ENCODE measurements at regions not wholly inside any gene's neighbourhood (a gene's known extent, or its start where the extent isn't known, plus 50 kb on each side); places are given as distances from the start of the nearest gene placed in this dataset.

DNA sequence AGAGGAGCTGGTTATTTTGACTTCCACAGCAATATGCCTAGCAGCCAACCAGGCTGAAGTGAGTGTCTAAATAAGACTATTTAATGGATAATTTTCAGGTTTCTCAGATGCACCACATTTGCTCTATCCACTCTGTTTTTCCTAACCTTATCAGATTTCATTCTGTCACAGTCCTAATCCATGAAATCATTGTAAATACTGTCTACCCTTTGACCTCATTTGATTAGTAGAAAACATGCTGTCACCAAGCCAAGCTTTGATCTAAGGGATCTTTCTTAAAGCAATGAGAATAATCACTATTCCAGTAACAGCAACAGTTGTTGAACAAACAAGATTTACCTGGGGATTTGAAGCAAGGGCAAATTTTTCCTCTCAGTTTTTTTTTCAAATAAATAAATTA, 595.6 kb downstream of the LTN1 start:
- H3K79me1 ChIP-seq (replicated peaks; ENCODE audit: low read length, poor library complexity, severe bottlenecking): no peaks in the 10 kb centered on the region
- no peak overlapping the region for H3K4me2 ChIP-seq (ENCODE audit: low read length, poor library complexity, severe bottlenecking)
- H3K4me1 ChIP-seq (ENCODE audit: control insufficient read depth, insufficient read depth, low read depth, low read length): no peaks in the 10 kb centered on the region
- H4K8ac ChIP-seq (ENCODE audit: low read length): no peak overlapping the region
- no peaks in the 10 kb centered on the region for H3K27me3 ChIP-seq (ENCODE audit: control insufficient read depth in 1 of 2, insufficient read depth in 1 of 2, low read length in 2 of 2)
- no peak overlapping the region for H2BK15ac ChIP-seq (ENCODE audit: low read depth, poor library complexity, severe bottlenecking)
- no peak overlapping the region for H3K14ac ChIP-seq (ENCODE audit: low read length in 2 of 2)
- no peak overlapping the region for H2BK5ac ChIP-seq (ENCODE audit: low read depth, low read length, poor library complexity, severe bottlenecking)
- no peak for DNase-seq
- H3K27ac ChIP-seq (ENCODE audit: low read length, poor library complexity, severe bottlenecking): no peak overlapping the region
- H2BK12ac ChIP-seq (ENCODE audit: low read length in 2 of 2): no peak overlapping the region
- H3K18ac ChIP-seq (ENCODE audit: low read depth in 1 of 2, low read length in 2 of 2): no peak overlapping the region
- H3K4me3 ChIP-seq (ENCODE audit: insufficient read depth in 1 of 2, low read depth in 1 of 2, low read length in 2 of 2): no peak overlapping the region
- no peaks in the 10 kb centered on the region for H3K9me3 ChIP-seq (ENCODE audit: control insufficient read depth, low read length)
- no peak overlapping the region for H2AK5ac ChIP-seq (ENCODE audit: low read length, severe bottlenecking)
- no peak overlapping the region for H2BK120ac ChIP-seq (ENCODE audit: low read depth, low read length)
- no peak overlapping the region for H3K23ac ChIP-seq (ENCODE audit: low read length in 2 of 2)
- no peak overlapping the region for H3K4ac ChIP-seq (ENCODE audit: low read depth in 1 of 2, low read length in 2 of 2)
- no peaks in the 10 kb centered on the region for H3K36me3 ChIP-seq (ENCODE audit: control insufficient read depth in 1 of 2, insufficient read depth in 2 of 2, low read depth in 1 of 2, low read length in 2 of 2)
- no peak overlapping the region for H4K91ac ChIP-seq (ENCODE audit: low read length)
- H2AFZ ChIP-seq (ENCODE audit: low read depth, low read length): no peak overlapping the region
- H3K9ac ChIP-seq (ENCODE audit: low read length): no peak overlapping the region

DNA sequence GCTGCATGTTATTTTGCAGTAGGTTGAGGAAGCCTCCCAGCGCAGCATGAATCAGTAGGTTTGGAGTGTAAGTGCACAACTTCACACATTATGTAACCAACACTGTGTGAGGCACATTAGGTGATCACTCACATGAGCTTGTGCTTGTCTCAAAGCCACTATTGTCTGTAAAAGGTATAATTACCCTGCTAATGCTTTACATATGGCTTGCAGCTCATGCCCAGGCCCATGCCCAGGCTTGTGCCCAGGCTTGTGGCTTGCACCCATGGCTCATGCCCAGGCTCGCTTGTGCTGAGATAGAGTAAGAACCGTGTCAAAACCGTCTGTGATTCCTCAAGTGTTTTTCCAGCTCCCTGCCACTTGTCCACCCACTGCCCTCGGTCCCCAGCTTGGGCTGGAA, 596.3 kb downstream of the LTN1 start:
- Histone ChIP-seq H3K4me2 (ENCODE audit: low read length, poor library complexity, severe bottlenecking) (no peak overlapping the region), H2BK12ac (ENCODE audit: low read length in 2 of 2) (no peak overlapping the region), H3K27me3 (ENCODE audit: control insufficient read depth in 1 of 2, insufficient read depth in 1 of 2, low read length in 2 of 2) (no peaks in the 10 kb centered on the region), H3K27ac (ENCODE audit: low read length, poor library complexity, severe bottlenecking) (no peak overlapping the region), H4K91ac (ENCODE audit: low read length) (no peak overlapping the region), H3K36me3 (ENCODE audit: control insufficient read depth in 1 of 2, insufficient read depth in 2 of 2, low read depth in 1 of 2, low read length in 2 of 2) (no peaks in the 10 kb centered on the region), H3K9me3 (ENCODE audit: control insufficient read depth, low read length) (no peaks in the 10 kb centered on the region), H4K8ac (ENCODE audit: low read length) (no peak overlapping the region), H3K18ac (ENCODE audit: low read depth in 1 of 2, low read length in 2 of 2) (no peak overlapping the region), H2BK5ac (ENCODE audit: low read depth, low read length, poor library complexity, severe bottlenecking) (no peak overlapping the region), H3K4me3 (ENCODE audit: insufficient read depth in 1 of 2, low read depth in 1 of 2, low read length in 2 of 2) (no peak overlapping the region), H3K23ac (ENCODE audit: low read length in 2 of 2) (no peak overlapping the region), H3K79me1 (replicated peaks; ENCODE audit: low read length, poor library complexity, severe bottlenecking) (no peaks in the 10 kb centered on the region), H3K9ac (ENCODE audit: low read length) (no peak overlapping the region), H2BK15ac (ENCODE audit: low read depth, poor library complexity, severe bottlenecking) (no peak overlapping the region), H2BK120ac (ENCODE audit: low read depth, low read length) (no peak overlapping the region), H3K4ac (ENCODE audit: low read depth in 1 of 2, low read length in 2 of 2) (no peak overlapping the region), H2AK5ac (ENCODE audit: low read length, severe bottlenecking) (no peak overlapping the region), H2AFZ (ENCODE audit: low read depth, low read length) (no peak overlapping the region), H3K4me1 (ENCODE audit: control insufficient read depth, insufficient read depth, low read depth, low read length) (no peaks in the 10 kb centered on the region), H3K14ac (ENCODE audit: low read length in 2 of 2) (no peak overlapping the region)
- no peak for DNase-seq
- 83% methylated on average over 3 of the region's 5 CpGs for WGBS

DNA sequence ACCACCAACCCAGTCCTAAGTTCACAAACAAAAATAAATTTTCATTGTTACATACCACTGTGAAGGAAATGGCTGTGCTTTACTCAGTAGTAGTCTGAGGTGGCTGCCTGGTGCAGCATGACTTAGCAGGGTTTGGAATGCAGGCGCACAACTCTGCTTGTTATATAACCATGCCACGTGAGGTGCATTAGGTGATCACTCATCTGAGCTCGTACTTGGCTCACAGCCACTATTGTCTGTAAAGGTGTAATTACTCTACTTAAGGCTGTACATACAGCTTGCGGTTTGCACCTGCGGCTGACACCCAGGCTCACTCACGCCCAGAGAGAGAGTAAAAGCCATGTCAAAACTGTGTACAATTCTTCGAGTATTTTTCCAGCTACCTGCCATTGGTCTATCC, 599.4 kb downstream of the LTN1 start:
- Histone ChIP-seq H2AFZ (ENCODE audit: low read depth, low read length) (no peak overlapping the region), H2BK5ac (ENCODE audit: low read depth, low read length, poor library complexity, severe bottlenecking) (no peak overlapping the region), H2AK5ac (ENCODE audit: low read length, severe bottlenecking) (no peak overlapping the region), H3K4me3 (ENCODE audit: insufficient read depth in 1 of 2, low read depth in 1 of 2, low read length in 2 of 2) (no peak overlapping the region), H3K27ac (ENCODE audit: low read length, poor library complexity, severe bottlenecking) (no peak overlapping the region), H3K36me3 (ENCODE audit: control insufficient read depth in 1 of 2, insufficient read depth in 2 of 2, low read depth in 1 of 2, low read length in 2 of 2) (no peaks in the 10 kb centered on the region), H3K9me3 (ENCODE audit: control insufficient read depth, low read length) (no peaks in the 10 kb centered on the region), H3K23ac (ENCODE audit: low read length in 2 of 2) (no peak overlapping the region), H3K4ac (ENCODE audit: low read depth in 1 of 2, low read length in 2 of 2) (no peak overlapping the region), H3K27me3 (ENCODE audit: control insufficient read depth in 1 of 2, insufficient read depth in 1 of 2, low read length in 2 of 2) (no peaks in the 10 kb centered on the region), H3K9ac (ENCODE audit: low read length) (no peak overlapping the region), H2BK15ac (ENCODE audit: low read depth, poor library complexity, severe bottlenecking) (no peak overlapping the region), H3K14ac (ENCODE audit: low read length in 2 of 2) (no peak overlapping the region), H3K18ac (ENCODE audit: low read depth in 1 of 2, low read length in 2 of 2) (no peak overlapping the region), H2BK12ac (ENCODE audit: low read length in 2 of 2) (no peak overlapping the region), H4K8ac (ENCODE audit: low read length) (no peak overlapping the region), H3K4me2 (ENCODE audit: low read length, poor library complexity, severe bottlenecking) (no peak overlapping the region), H2BK120ac (ENCODE audit: low read depth, low read length) (no peak overlapping the region), H4K91ac (ENCODE audit: low read length) (no peak overlapping the region), H3K79me1 (replicated peaks; ENCODE audit: low read length, poor library complexity, severe bottlenecking) (no peaks in the 10 kb centered on the region), H3K4me1 (ENCODE audit: control insufficient read depth, insufficient read depth, low read depth, low read length) (no peaks in the 10 kb centered on the region)
- no peak for DNase-seq
- WGBS: 93% methylated on average over 7 of the region's 7 CpGs

DNA sequence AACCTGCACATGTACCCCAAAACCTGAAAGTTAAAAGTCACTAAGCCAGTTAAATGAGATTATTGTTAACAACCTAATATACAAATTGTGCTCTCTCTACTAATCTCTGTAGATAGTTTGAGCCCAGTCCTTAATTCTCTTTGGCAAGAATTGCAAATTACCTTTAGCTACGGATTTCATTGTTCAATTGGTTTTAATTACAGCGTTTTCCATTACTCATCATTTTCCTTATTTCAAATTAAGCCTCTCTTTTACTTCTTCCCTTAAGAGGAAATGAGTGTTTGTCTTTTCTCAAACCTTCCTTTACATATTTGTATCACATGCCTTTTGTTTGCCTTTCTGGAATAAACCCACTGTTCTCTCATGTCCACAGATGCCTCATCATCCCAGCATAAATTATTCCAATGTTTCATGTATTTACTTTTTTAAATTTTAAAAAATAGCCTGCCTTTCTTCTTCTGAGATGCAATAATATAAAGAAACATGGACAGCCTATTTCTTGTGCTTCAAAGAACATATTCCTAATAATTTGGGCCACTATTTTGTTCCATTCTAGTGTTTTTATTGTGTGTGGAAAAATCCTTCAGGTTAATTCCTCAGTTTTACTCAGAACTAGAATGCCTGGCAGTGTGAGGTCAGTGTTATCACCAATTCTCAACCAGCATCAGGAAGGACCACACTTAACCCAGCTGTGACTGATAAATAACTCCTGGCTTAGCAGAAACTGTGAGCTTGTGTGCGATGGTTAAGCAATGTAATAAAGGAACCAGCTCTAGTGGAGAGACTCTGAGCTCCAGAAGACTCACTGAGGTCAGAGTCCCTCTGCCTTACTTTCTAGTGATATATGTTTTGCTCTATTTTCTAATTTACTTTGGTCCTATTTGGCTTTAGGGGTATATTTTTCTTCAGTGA, 600.5 kb downstream of the LTN1 start:
- no peak overlapping the region for H4K8ac ChIP-seq (ENCODE audit: low read length)
- no peak overlapping the region for H3K23ac ChIP-seq (ENCODE audit: low read length in 2 of 2)
- no peak overlapping the region for H3K18ac ChIP-seq (ENCODE audit: low read depth in 1 of 2, low read length in 2 of 2)
- H3K14ac ChIP-seq (ENCODE audit: low read length in 2 of 2): no peak overlapping the region
- no peak overlapping the region for H2BK5ac ChIP-seq (ENCODE audit: low read depth, low read length, poor library complexity, severe bottlenecking)
- no peak overlapping the region for H3K4me2 ChIP-seq (ENCODE audit: low read length, poor library complexity, severe bottlenecking)
- no peaks in the 10 kb centered on the region for H3K79me1 ChIP-seq (replicated peaks; ENCODE audit: low read length, poor library complexity, severe bottlenecking)
- 89% methylated on average over 3 of the region's 3 CpGs for WGBS
- no peaks in the 10 kb centered on the region for H3K9me3 ChIP-seq (ENCODE audit: control insufficient read depth, low read length)
- no peak overlapping the region for H3K4ac ChIP-seq (ENCODE audit: low read depth in 1 of 2, low read length in 2 of 2)
- no peak for DNase-seq
- no peaks in the 10 kb centered on the region for H3K27me3 ChIP-seq (ENCODE audit: control insufficient read depth in 1 of 2, insufficient read depth in 1 of 2, low read length in 2 of 2)
- no peak overlapping the region for H3K4me3 ChIP-seq (ENCODE audit: insufficient read depth in 1 of 2, low read depth in 1 of 2, low read length in 2 of 2)
- no peak overlapping the region for H3K9ac ChIP-seq (ENCODE audit: low read length)
- H4K91ac ChIP-seq (ENCODE audit: low read length): no peak overlapping the region
- no peak overlapping the region for H2AFZ ChIP-seq (ENCODE audit: low read depth, low read length)
- H2BK120ac ChIP-seq (ENCODE audit: low read depth, low read length): no peak overlapping the region
- no peak overlapping the region for H2BK15ac ChIP-seq (ENCODE audit: low read depth, poor library complexity, severe bottlenecking)
- no peak overlapping the region for H2AK5ac ChIP-seq (ENCODE audit: low read length, severe bottlenecking)
- no peaks in the 10 kb centered on the region for H3K4me1 ChIP-seq (ENCODE audit: control insufficient read depth, insufficient read depth, low read depth, low read length)
- H3K36me3 ChIP-seq (ENCODE audit: control insufficient read depth in 1 of 2, insufficient read depth in 2 of 2, low read depth in 1 of 2, low read length in 2 of 2): no peaks in the 10 kb centered on the region
- no peak overlapping the region for H2BK12ac ChIP-seq (ENCODE audit: low read length in 2 of 2)
- H3K27ac ChIP-seq (ENCODE audit: low read length, poor library complexity, severe bottlenecking): no peak overlapping the region
